GM18520 (cell line): ENCODE measurements at regions not wholly inside any gene's neighbourhood (a gene's known extent, or its start where the extent isn't known, plus 50 kb on each side); places are given as distances from the start of the nearest gene placed in this dataset.

Source experiments
- ATAC-seq: cut with Tn5 transposase; IDR thresholded peaks from one replicate; pipeline ENCODE4 v1.9.1; 2021; ENCODE audit not compliant: unreplicated experiment

DNA sequence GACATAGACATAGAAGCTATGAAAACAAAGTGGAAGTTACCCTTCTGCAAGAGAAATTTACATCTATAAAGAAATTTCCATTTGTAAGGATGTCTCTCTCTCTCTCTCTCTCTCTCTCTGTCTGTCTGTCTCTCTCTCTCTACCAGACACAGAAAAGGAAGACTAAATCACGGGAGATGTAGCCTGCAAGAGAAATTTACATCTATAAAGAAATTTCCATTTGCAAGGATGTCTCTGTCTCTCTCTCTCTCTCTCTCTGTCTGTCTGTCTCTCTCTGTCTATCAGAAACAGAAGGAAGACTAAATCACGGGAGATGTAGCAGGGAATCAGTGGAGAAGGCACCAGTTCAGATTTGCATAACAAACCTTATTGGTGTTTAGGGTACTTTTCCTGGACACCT is 65.6 kb upstream of the CTSO start:
- no peak for ATAC-seq

DNA sequence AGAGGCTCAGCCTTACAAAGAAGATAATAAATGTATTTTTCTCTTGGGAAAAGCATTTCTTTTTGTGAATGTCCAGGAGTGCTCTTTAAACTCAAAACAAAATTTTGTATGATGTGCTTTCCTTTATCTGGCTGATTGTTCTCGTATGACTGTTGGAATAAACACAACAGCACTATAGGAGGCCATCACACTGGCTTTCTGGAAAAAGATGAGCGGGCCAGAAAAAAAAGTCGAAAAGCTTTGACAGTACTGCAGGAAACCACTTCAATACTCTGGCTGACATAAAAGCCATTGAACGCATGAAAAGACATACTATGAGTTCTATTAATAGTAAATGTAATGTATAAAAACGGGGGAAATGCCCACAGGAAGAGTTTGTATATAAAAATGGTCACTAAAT is 64.7 kb upstream of the CTSO start:
- ATAC-seq = no peak

DNA sequence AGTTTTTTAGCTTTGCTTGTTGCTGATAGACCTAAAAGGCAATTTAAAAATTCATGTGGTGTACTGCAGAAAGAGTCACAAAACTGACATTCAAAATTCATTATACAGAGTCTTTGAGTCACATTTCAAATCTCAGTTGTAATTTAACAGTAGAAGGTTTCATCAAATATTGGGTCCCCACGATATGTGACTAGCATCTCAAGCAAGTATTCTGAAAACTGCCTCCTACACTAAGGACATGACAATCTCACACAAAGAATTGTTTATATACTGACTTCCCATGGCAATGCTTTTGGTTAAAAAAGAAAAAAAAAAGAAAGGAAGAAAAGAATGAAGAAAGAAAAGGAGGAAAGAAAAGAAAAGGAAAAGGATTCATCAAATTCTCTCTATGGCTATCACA is 62.1 kb upstream of the CTSO start:
- ATAC-seq = no peak

DNA sequence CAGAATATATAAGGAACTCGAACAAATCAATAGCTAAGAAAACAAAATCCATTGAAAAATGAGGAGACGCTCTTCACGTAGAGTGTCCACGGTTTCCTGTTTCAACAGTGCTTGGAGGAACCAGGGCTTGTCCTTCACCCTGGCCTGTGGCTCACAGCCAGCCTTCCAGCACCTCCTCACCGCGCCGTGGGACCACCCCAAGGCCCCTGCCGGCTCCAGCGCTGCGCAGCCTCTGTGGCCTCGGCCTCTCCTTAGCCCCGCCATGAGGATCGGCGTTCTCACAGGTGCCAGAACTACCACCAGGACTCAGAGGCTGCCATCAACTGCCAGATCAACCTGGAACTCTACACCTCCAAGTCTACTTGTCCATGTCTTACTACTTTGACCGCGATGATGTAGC is 52.5 kb upstream of the CTSO start:
- ATAC-seq = no peak
